Liver (tissue), 8 donors: ENCODE measurements at regions not wholly inside any gene's neighbourhood (a gene's known extent, or its start where the extent isn't known, plus 50 kb on each side); places are given as distances from the start of the nearest gene placed in this dataset.

Experiments used
- DNase-seq: peaks from one replicate; pipeline ENCODE4 v3.0.0-alpha.2; 2017; ENCODE audit warnings: low spot score
- H3K27ac ChIP-seq, 2 donors: one replicate each; pipeline ENCODE4 v1.7.0; 2013; ENCODE audit warnings: inconsistent platforms in 2 of 2, low read length in 2 of 2, control low read depth in 1 of 2, low read depth in 1 of 2, mild to moderate bottlenecking in 1 of 2
- H3K27me3 ChIP-seq, 4 donors: one replicate each; pipeline versions ENCODE4 v1.6.1 to v1.7.0; 2013; ENCODE audit warnings: low read length in 3 of 4, inconsistent platforms in 1 of 4, mild to moderate bottlenecking in 1 of 4, moderate library complexity in 1 of 4; ENCODE audit not compliant: control insufficient read depth in 4 of 4, insufficient read depth in 4 of 4
- H3K36me3 ChIP-seq, 4 donors: one replicate each; pipeline versions ENCODE4 v1.6.1 to v1.7.0; 2013; ENCODE audit warnings: low read length in 3 of 4, mild to moderate bottlenecking in 3 of 4, low read depth in 1 of 4, moderate library complexity in 1 of 4; ENCODE audit not compliant: control insufficient read depth in 4 of 4, insufficient read depth in 3 of 4
- H3K4me1 ChIP-seq, 4 donors: one replicate each; pipeline versions ENCODE4 v1.6.1 to v1.7.0; 2013; ENCODE audit warnings: low read length in 3 of 4, mild to moderate bottlenecking in 3 of 4, moderate library complexity in 1 of 4; ENCODE audit not compliant: control insufficient read depth in 4 of 4, insufficient read depth in 4 of 4
- H3K4me3 ChIP-seq, 3 donors: one replicate each; pipeline versions ENCODE4 v1.6.1 to v1.7.0; 2013; ENCODE audit warnings: low read length in 3 of 3, control low read depth in 1 of 3, low read depth in 1 of 3, mild to moderate bottlenecking in 1 of 3
- H3K9ac ChIP-seq, 2 donors: one replicate each; pipeline ENCODE4 v1.7.0; 2013; ENCODE audit warnings: low read length in 2 of 2, mild to moderate bottlenecking in 2 of 2, moderate library complexity in 2 of 2, control low read depth in 1 of 2, low read depth in 1 of 2
- H3K9me3 ChIP-seq, 4 donors: one replicate each; pipeline versions ENCODE4 v1.6.1 to v1.7.0; 2013; ENCODE audit warnings: low read length in 3 of 4; ENCODE audit not compliant: control insufficient read depth in 4 of 4
- ATF3 ChIP-seq: IDR thresholded peaks from 2 replicates; pipeline ENCODE4 v1.6.1; 2016; ENCODE audit warnings: antibody characterized with exemption
- EGR1 ChIP-seq, 2 donors: IDR thresholded peaks; 2 replicates each; pipeline ENCODE4 v1.6.1; 2016 to 2018; ENCODE audit warnings: antibody characterized with exemption in 2 of 2, low read depth in 2 of 2
- FOXA1 ChIP-seq: IDR thresholded peaks from 2 replicates; pipeline ENCODE4 v1.6.1; 2016; ENCODE audit warnings: antibody characterized with exemption
- HNF4A ChIP-seq, 2 donors: conservative IDR thresholded peaks; 2 replicates each; pipeline ENCODE4 v1.6.1; 2016; ENCODE audit warnings: antibody characterized with exemption in 2 of 2, mild to moderate bottlenecking in 2 of 2
- HNF4G ChIP-seq: IDR thresholded peaks from 2 replicates; pipeline ENCODE4 v1.6.1; 2016; ENCODE audit warnings: antibody characterized with exemption
- JUND ChIP-seq, 2 donors: IDR thresholded peaks; 2 replicates each; pipeline ENCODE4 v1.6.1; 2016; ENCODE audit warnings: antibody characterized with exemption in 2 of 2
- RAD21 ChIP-seq, 2 donors: IDR thresholded peaks; 2 replicates each; pipeline ENCODE4 v1.6.1; 2016; ENCODE audit warnings: antibody characterized with exemption in 2 of 2, mild to moderate bottlenecking in 2 of 2
- REST ChIP-seq: IDR thresholded peaks from 2 replicates; pipeline ENCODE4 v1.6.1; 2016; ENCODE audit warnings: antibody characterized with exemption, mild to moderate bottlenecking
- RXRA ChIP-seq, 2 donors: IDR thresholded peaks; 2 replicates each; pipeline ENCODE4 v1.6.1; 2017 to 2018; ENCODE audit warnings: antibody characterized with exemption in 2 of 2, mild to moderate bottlenecking in 1 of 2
- SP1 ChIP-seq: IDR thresholded peaks from 2 replicates; pipeline ENCODE4 v1.6.1; 2018; ENCODE audit warnings: antibody characterized with exemption, mild to moderate bottlenecking
- TAF1 ChIP-seq: conservative IDR thresholded peaks from 2 replicates; pipeline ENCODE4 v1.6.1; 2016; ENCODE audit warnings: antibody characterized with exemption, mild to moderate bottlenecking
- YY1 ChIP-seq: IDR thresholded peaks from 2 replicates; pipeline ENCODE4 v1.6.1; 2016; ENCODE audit warnings: antibody characterized with exemption, mild to moderate bottlenecking
- ZBTB33 ChIP-seq: IDR thresholded peaks from 2 replicates; pipeline ENCODE4 v1.6.1; 2016; ENCODE audit warnings: antibody characterized with exemption
- WGBS: extraction: QIAGEN DNeasy Blood & Tissue Kit; methylation state at CpG from one replicate; pipeline ENCODE4 v1.1.7; 2013; 5-methylcytosine and 5-hydroxymethylcytosine counted together
- TF ChIP-seq, protein P1 (sequence below): fragments of 150-350 bp; IDR thresholded peaks from 2 replicates; pipeline ENCODE4 v1.5.1; 2017; ENCODE audit warnings: improper control_type of control experiment, low read depth, low read length; ENCODE audit not compliant: missing input control
- TF ChIP-seq, protein P2 (sequence below): IDR thresholded peaks from 2 replicates; pipeline ENCODE4 v1.6.1; 2016; ENCODE audit warnings: antibody characterized with exemption
- donor health status: healthy.
- donor health status: healthy.
- donor health status: healthy.
- donor health status: healthy.
- donor health status: healthy.

- no peak for TF ChIP-seq ATF3
- TF ChIP-seq JUND (IDR thresholded peaks at IDR 0.05), result no peak
- no peak for TF ChIP-seq YY1
- no peak for TF ChIP-seq RXRA (IDR thresholded peaks at IDR 0.05)
- no peak for TF ChIP-seq TAF1
- no peak for TF ChIP-seq RAD21 (IDR thresholded peaks at IDR 0.05)
Measured at GRCh38 chr7:94311515-94311914, 83.2 kb upstream of the COL1A2 start (continued).

- no peak for TF ChIP-seq ATF3
- no peak for TF ChIP-seq FOXA1
- TF ChIP-seq YY1, result no peak
- no peak for TF ChIP-seq RXRA (IDR thresholded peaks at IDR 0.05)
- no peak for TF ChIP-seq SP1
- no peak for TF ChIP-seq TAF1
- TF ChIP-seq, protein P1, sequence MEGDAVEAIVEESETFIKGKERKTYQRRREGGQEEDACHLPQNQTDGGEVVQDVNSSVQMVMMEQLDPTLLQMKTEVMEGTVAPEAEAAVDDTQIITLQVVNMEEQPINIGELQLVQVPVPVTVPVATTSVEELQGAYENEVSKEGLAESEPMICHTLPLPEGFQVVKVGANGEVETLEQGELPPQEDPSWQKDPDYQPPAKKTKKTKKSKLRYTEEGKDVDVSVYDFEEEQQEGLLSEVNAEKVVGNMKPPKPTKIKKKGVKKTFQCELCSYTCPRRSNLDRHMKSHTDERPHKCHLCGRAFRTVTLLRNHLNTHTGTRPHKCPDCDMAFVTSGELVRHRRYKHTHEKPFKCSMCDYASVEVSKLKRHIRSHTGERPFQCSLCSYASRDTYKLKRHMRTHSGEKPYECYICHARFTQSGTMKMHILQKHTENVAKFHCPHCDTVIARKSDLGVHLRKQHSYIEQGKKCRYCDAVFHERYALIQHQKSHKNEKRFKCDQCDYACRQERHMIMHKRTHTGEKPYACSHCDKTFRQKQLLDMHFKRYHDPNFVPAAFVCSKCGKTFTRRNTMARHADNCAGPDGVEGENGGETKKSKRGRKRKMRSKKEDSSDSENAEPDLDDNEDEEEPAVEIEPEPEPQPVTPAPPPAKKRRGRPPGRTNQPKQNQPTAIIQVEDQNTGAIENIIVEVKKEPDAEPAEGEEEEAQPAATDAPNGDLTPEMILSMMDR, result no peak
- TF ChIP-seq, protein P2, sequence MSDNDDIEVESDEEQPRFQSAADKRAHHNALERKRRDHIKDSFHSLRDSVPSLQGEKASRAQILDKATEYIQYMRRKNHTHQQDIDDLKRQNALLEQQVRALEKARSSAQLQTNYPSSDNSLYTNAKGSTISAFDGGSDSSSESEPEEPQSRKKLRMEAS, result no peak
- TF ChIP-seq HNF4G, result no peak
- no peaks in the 10 kb centered on the region for H3K36me3 ChIP-seq
- H3K27ac ChIP-seq, result no peak overlapping the region
- H3K9ac ChIP-seq, result no peak overlapping the region
- 91% methylated on average over 2 of the region's 2 CpGs for WGBS
- H3K4me1 ChIP-seq, result no peaks in the 10 kb centered on the region
- DNase-seq, result no peak
- no peaks in the 10 kb centered on the region for H3K9me3 ChIP-seq
- H3K27me3 ChIP-seq, result peaks cover 0 to 4% (median 0%) of the 10 kb centered on the region in 4 donors
- no peak overlapping the region for H3K4me3 ChIP-seq
Measured at GRCh38 chr7:94313926-94314325, 80.8 kb upstream of the COL1A2 start.

GRCh38 chr7:94314413-94315410 is 80.0 kb upstream of the COL1A2 start:
- TF ChIP-seq ZBTB33 (no peak), RAD21 (IDR thresholded peaks at IDR 0.05) (no peak), REST (no peak), YY1 (no peak), HNF4A (conservative IDR thresholded peaks at IDR 0.05) (no peak), FOXA1 (no peak), EGR1 (IDR thresholded peaks at IDR 0.05; ENCODE audit: low read depth in 2 of 2) (no peak)
- TF ChIP-seq, protein P1, result no peak
- no peak overlapping the region for H3K9ac ChIP-seq
- H3K27ac ChIP-seq, result no peak overlapping the region
- no peaks in the 10 kb centered on the region for H3K9me3 ChIP-seq
- WGBS, result 67% methylated on average over 5 of the region's 5 CpGs
- no peaks in the 10 kb centered on the region for H3K36me3 ChIP-seq
- H3K4me1 ChIP-seq, result no peaks in the 10 kb centered on the region
- H3K4me3 ChIP-seq, result no peak overlapping the region
- DNase-seq, result no peak
- H3K27me3 ChIP-seq, result peaks cover 0 to 4% (median 0%) of the 10 kb centered on the region in 4 donors
